Tibial nerve (tissue), 4 donors: ENCODE measurements at regions not wholly inside any gene's neighbourhood (a gene's known extent, or its start where the extent isn't known, plus 50 kb on each side); places are given as distances from the start of the nearest gene placed in this dataset.

ENCODE experiments used
- DNase-seq, 2 donors: peaks; one replicate each; pipeline ENCODE4 v3.0.0-alpha.2; 2019; ENCODE audit warnings: low spot score in 2 of 2
- H3K27ac ChIP-seq, 4 donors: fragments of 200-600 bp; sonication (generic) in 3 of 4; one replicate each; pipeline ENCODE4 v1.5.1; 2017 to 2019; ENCODE audit warnings: mild to moderate bottlenecking in 1 of 4
- H3K27me3 ChIP-seq, 2 donors: fragments of 200-600 bp; sonication (generic) in 1 of 2; one replicate each; pipeline versions ENCODE4 v1.5.1 to v1.6.0; 2017 to 2019
- H3K36me3 ChIP-seq, 3 donors: fragments of 200-600 bp; sonication (generic); one replicate each; pipeline ENCODE4 v1.5.1; 2018 to 2019
- H3K4me1 ChIP-seq, 4 donors: fragments of 200-600 bp; sonication (generic) in 3 of 4; one replicate each; pipeline ENCODE4 v1.5.1; 2017 to 2019
- H3K4me3 ChIP-seq, 4 donors: fragments of 200-600 bp; sonication (generic) in 3 of 4; one replicate each; pipeline ENCODE4 v1.5.1; 2017 to 2019; ENCODE audit warnings: mild to moderate bottlenecking in 1 of 4, moderate library complexity in 1 of 4
- H3K9me3 ChIP-seq, 4 donors: fragments of 200-600 bp; sonication (generic) in 3 of 4; one replicate each; pipeline ENCODE4 v1.5.1; 2017 to 2019
- CTCF ChIP-seq, 5 experiments: fragments of 200-600 bp in 3 of 5; fragments of 450-650 bp in 2 of 5; sonication (generic) in 3 of 5; IDR thresholded peaks; one replicate each; pipeline ENCODE4 v1.5.1; 2016 to 2019; ENCODE audit warnings: antibody characterized with exemption in 5 of 5, mild to moderate bottlenecking in 3 of 5, moderate library complexity in 2 of 5
- EP300 ChIP-seq, 2 donors: sonication (generic); formaldehyde crosslinking; IDR thresholded peaks; one replicate each; pipeline ENCODE4 v1.6.1; 2017; ENCODE audit warnings: antibody characterized with exemption in 2 of 2, mild to moderate bottlenecking in 1 of 2
- POLR2A ChIP-seq, 2 donors: fragments of 450-650 bp; IDR thresholded peaks; one replicate each; pipeline ENCODE4 v1.6.1; 2017; ENCODE audit warnings: antibody characterized with exemption in 2 of 2, mild to moderate bottlenecking in 2 of 2, moderate library complexity in 2 of 2
- WGBS, 2 donors: methylation state at CpG; one replicate each; pipeline ENCODE4 v1.1.5; 2018; 5-methylcytosine and 5-hydroxymethylcytosine counted together

GRCh38 chr12:89971880-89972279 is 263.2 kb upstream of the ATP2B1 start:
- H3K27ac ChIP-seq, result peak overlapping the region in 1 of 4 donors; percentile 34
- no peak overlapping the region for H3K4me3 ChIP-seq

GRCh38 chr12:89970722-89971121 is 262.1 kb upstream of the ATP2B1 start:
- WGBS, 2 donors, result 96 to 100% methylated on average over 1 of the region's 1 CpG
- TF ChIP-seq CTCF (IDR thresholded peaks at IDR 0.05) (no peak), POLR2A (IDR thresholded peaks at IDR 0.05) (no peak), EP300 (IDR thresholded peaks at IDR 0.05) (no peak)
- H3K4me3 ChIP-seq, result no peak overlapping the region

More at GRCh38 chr12:89971880-89972279, 263.2 kb upstream of the ATP2B1 start:
- H3K36me3 ChIP-seq, result no peaks in the 10 kb centered on the region
- peaks cover 0 to 13% (median 6%) of the 10 kb centered on the region in 4 donors for H3K4me1 ChIP-seq
- H3K27me3 ChIP-seq, result no peaks in the 10 kb centered on the region
- peak in 1 of 2 donors; percentile 43 for DNase-seq
- no peaks in the 10 kb centered on the region for H3K9me3 ChIP-seq
- TF ChIP-seq CTCF (IDR thresholded peaks at IDR 0.05) (no peak), EP300 (IDR thresholded peaks at IDR 0.05) (peak; percentile 26 to 76), POLR2A (IDR thresholded peaks at IDR 0.05) (no peak)

GRCh38 chr12:89969093-89969492 is 260.5 kb upstream of the ATP2B1 start:
- no peaks in the 10 kb centered on the region for H3K9me3 ChIP-seq
- H3K27me3 ChIP-seq, result no peaks in the 10 kb centered on the region
- H3K4me3 ChIP-seq, result no peak overlapping the region
- TF ChIP-seq EP300 (IDR thresholded peaks at IDR 0.05), result no peak
- TF ChIP-seq CTCF (IDR thresholded peaks at IDR 0.05), result no peak
- no peak overlapping the region for H3K27ac ChIP-seq
- no peaks in the 10 kb centered on the region for H3K36me3 ChIP-seq
- WGBS, 2 donors, result 87 to 90% methylated on average over 4 of the region's 4 CpGs
- peaks cover 0 to 12% (median 6%) of the 10 kb centered on the region in 4 donors for H3K4me1 ChIP-seq
- no peak for DNase-seq

More at GRCh38 chr12:89970722-89971121, 262.1 kb upstream of the ATP2B1 start:
- Histone ChIP-seq H3K27me3 (no peaks in the 10 kb centered on the region), H3K27ac (no peak overlapping the region), H3K36me3 (no peaks in the 10 kb centered on the region), H3K4me1 (peaks cover 0 to 12% (median 6%) of the 10 kb centered on the region in 4 donors), H3K9me3 (no peaks in the 10 kb centered on the region)
- DNase-seq, result no peak

- H3K4me1 ChIP-seq, result peaks cover 0 to 12% (median 6%) of the 10 kb centered on the region in 4 donors
Measured at GRCh38 chr12:89968151-89968700, 259.6 kb upstream of the ATP2B1 start.

More at GRCh38 chr12:89968151-89968700, 259.6 kb upstream of the ATP2B1 start:
- TF ChIP-seq CTCF (IDR thresholded peaks at IDR 0.05) (no peak), POLR2A (IDR thresholded peaks at IDR 0.05) (no peak), EP300 (IDR thresholded peaks at IDR 0.05) (no peak)
- no peak for DNase-seq
- no peak overlapping the region for H3K4me3 ChIP-seq
- H3K36me3 ChIP-seq, result no peaks in the 10 kb centered on the region
- H3K9me3 ChIP-seq, result no peaks in the 10 kb centered on the region
- no peaks in the 10 kb centered on the region for H3K27me3 ChIP-seq
- no peak overlapping the region for H3K27ac ChIP-seq
- WGBS, 2 donors, result 82 to 86% methylated on average over 6 of the region's 6 CpGs
